ENCODE measurements at regions not wholly inside any gene's neighbourhood (a gene's known extent, or its start where the extent isn't known, plus 50 kb on each side); places are given as distances from the start of the nearest gene placed in this dataset.
"Not testable (repeated sequence)": the region's sequence is repeated elsewhere in the genome, so short reads cannot be mapped to it uniquely, and the experiment has no call there.

GRCh38 chr2:95734976-95735890, 143.4 kb downstream of the TRIM43 start:
- no peak for DNase-seq (ENCODE audit: low spot score)

GRCh38 chr2:95738301-95738700, 146.5 kb downstream of the TRIM43 start:
- TF ChIP-seq TAF1 (conservative IDR thresholded peaks at IDR 0.05) (no peak), RXRA (IDR thresholded peaks at IDR 0.05) (no peak), FOXA1 (IDR thresholded peaks at IDR 0.05) (no peak), RAD21 (IDR thresholded peaks at IDR 0.05) (no peak), HNF4G (IDR thresholded peaks at IDR 0.05) (no peak), FOXA2 (IDR thresholded peaks at IDR 0.05) (no peak)
- H3K36me3 ChIP-seq (ENCODE audit: control insufficient read depth in 4 of 4, insufficient read depth in 3 of 4, low read depth in 1 of 4, low read length in 3 of 4), result no peaks in the 10 kb centered on the region
- no peak overlapping the region for H3K9ac ChIP-seq (ENCODE audit: low read depth in 1 of 2, low read length in 2 of 2)
- no peak for DNase-seq (ENCODE audit: low spot score)
- H3K4me3 ChIP-seq (ENCODE audit: low read depth in 1 of 3, low read length in 3 of 3), result no peak overlapping the region
- peaks cover 0 to 3% (median 0%) of the 10 kb centered on the region in 4 donors for H3K9me3 ChIP-seq (ENCODE audit: control insufficient read depth in 4 of 4, low read length in 3 of 4)
- no peaks in the 10 kb centered on the region for H3K4me1 ChIP-seq (ENCODE audit: control insufficient read depth in 4 of 4, insufficient read depth in 4 of 4, low read length in 3 of 4)
- 90% methylated on average over 5 of the region's 5 CpGs for WGBS
- no peak overlapping the region for H3K27ac ChIP-seq (ENCODE audit: low read depth in 1 of 2, low read length in 2 of 2)
- no peaks in the 10 kb centered on the region for H3K27me3 ChIP-seq (ENCODE audit: control insufficient read depth in 4 of 4, insufficient read depth in 4 of 4, low read length in 3 of 4)

More at GRCh38 chr2:95734976-95735890, 143.4 kb downstream of the TRIM43 start:
- WGBS, result 83% methylated on average over 8 of the region's 8 CpGs
- Histone ChIP-seq H3K27me3 (ENCODE audit: control insufficient read depth in 4 of 4, insufficient read depth in 4 of 4, low read length in 3 of 4) (no peaks in the 10 kb centered on the region), H3K9me3 (ENCODE audit: control insufficient read depth in 4 of 4, low read length in 3 of 4) (no peaks in the 10 kb centered on the region), H3K9ac (ENCODE audit: low read depth in 1 of 2, low read length in 2 of 2) (no peak overlapping the region), H3K4me3 (ENCODE audit: low read depth in 1 of 3, low read length in 3 of 3) (no peak overlapping the region), H3K27ac (ENCODE audit: low read depth in 1 of 2, low read length in 2 of 2) (no peak overlapping the region), H3K36me3 (ENCODE audit: control insufficient read depth in 4 of 4, insufficient read depth in 3 of 4, low read depth in 1 of 4, low read length in 3 of 4) (no peaks in the 10 kb centered on the region), H3K4me1 (ENCODE audit: control insufficient read depth in 4 of 4, insufficient read depth in 4 of 4, low read length in 3 of 4) (no peaks in the 10 kb centered on the region)
- TF ChIP-seq REST (IDR thresholded peaks at IDR 0.05) (no peak), RAD21 (IDR thresholded peaks at IDR 0.05) (no peak), MAX (IDR thresholded peaks at IDR 0.05) (no peak), FOXA1 (IDR thresholded peaks at IDR 0.05) (no peak), ZBTB33 (IDR thresholded peaks at IDR 0.05) (no peak)

- not testable (repeated sequence) for DNase-seq (ENCODE audit: low spot score); H3K27me3 ChIP-seq (ENCODE audit: control insufficient read depth in 4 of 4, insufficient read depth in 4 of 4, low read length in 3 of 4); H3K36me3 ChIP-seq (ENCODE audit: control insufficient read depth in 4 of 4, insufficient read depth in 3 of 4, low read depth in 1 of 4, low read length in 3 of 4); H3K27ac ChIP-seq (ENCODE audit: low read depth in 1 of 2, low read length in 2 of 2); H3K9ac ChIP-seq (ENCODE audit: low read depth in 1 of 2, low read length in 2 of 2); H3K4me1 ChIP-seq (ENCODE audit: control insufficient read depth in 4 of 4, insufficient read depth in 4 of 4, low read length in 3 of 4); H3K9me3 ChIP-seq (ENCODE audit: control insufficient read depth in 4 of 4, low read length in 3 of 4); H3K4me3 ChIP-seq (ENCODE audit: low read depth in 1 of 3, low read length in 3 of 3)
- 89% methylated on average over 9 of the region's 9 CpGs for WGBS
Observed at GRCh38 chr2:95752126-95752525, 160.3 kb downstream of the TRIM43 start.

- H3K4me1 ChIP-seq (ENCODE audit: control insufficient read depth in 4 of 4, insufficient read depth in 4 of 4, low read length in 3 of 4); H3K27me3 ChIP-seq (ENCODE audit: control insufficient read depth in 4 of 4, insufficient read depth in 4 of 4, low read length in 3 of 4); H3K27ac ChIP-seq (ENCODE audit: low read depth in 1 of 2, low read length in 2 of 2); H3K9me3 ChIP-seq (ENCODE audit: control insufficient read depth in 4 of 4, low read length in 3 of 4); H3K9ac ChIP-seq (ENCODE audit: low read depth in 1 of 2, low read length in 2 of 2); DNase-seq (ENCODE audit: low spot score); H3K36me3 ChIP-seq (ENCODE audit: control insufficient read depth in 4 of 4, insufficient read depth in 3 of 4, low read depth in 1 of 4, low read length in 3 of 4); H3K4me3 ChIP-seq (ENCODE audit: low read depth in 1 of 3, low read length in 3 of 3): not testable (repeated sequence)
- 83% methylated on average over 8 of the region's 8 CpGs for WGBS
Observed at GRCh38 chr2:95753812-95754211, 162.0 kb downstream of the TRIM43 start.

GRCh38 chr2:95754213-95754612, 162.4 kb downstream of the TRIM43 start:
- 52% methylated on average over 6 of the region's 6 CpGs for WGBS
- not testable (repeated sequence) for H3K36me3 ChIP-seq (ENCODE audit: control insufficient read depth in 4 of 4, insufficient read depth in 3 of 4, low read depth in 1 of 4, low read length in 3 of 4); H3K27ac ChIP-seq (ENCODE audit: low read depth in 1 of 2, low read length in 2 of 2)

More at GRCh38 chr2:95754213-95754612, 162.4 kb downstream of the TRIM43 start:
- H3K9me3 ChIP-seq (ENCODE audit: control insufficient read depth in 4 of 4, low read length in 3 of 4); H3K27me3 ChIP-seq (ENCODE audit: control insufficient read depth in 4 of 4, insufficient read depth in 4 of 4, low read length in 3 of 4); DNase-seq (ENCODE audit: low spot score); H3K4me3 ChIP-seq (ENCODE audit: low read depth in 1 of 3, low read length in 3 of 3); H3K9ac ChIP-seq (ENCODE audit: low read depth in 1 of 2, low read length in 2 of 2); H3K4me1 ChIP-seq (ENCODE audit: control insufficient read depth in 4 of 4, insufficient read depth in 4 of 4, low read length in 3 of 4): not testable (repeated sequence)

Data from liver (tissue), 7 donors.